A549 (cell line): ENCODE measurements at regions not wholly inside any gene's neighbourhood (a gene's known extent, or its start where the extent isn't known, plus 50 kb on each side); places are given as distances from the start of the nearest gene placed in this dataset.

Experiments used
- CEBPB ChIP-seq, 2 experiments: fragments of >200 bp in 1 of 2; sonication (Bioruptor Twin) in 1 of 2; formaldehyde crosslinking in 1 of 2; IDR thresholded peaks; 2 replicates each; pipeline ENCODE4 v1.6.1; 2012 to 2016
- MAZ ChIP-seq: fragments of 150-350 bp; IDR thresholded peaks from 2 replicates; pipeline ENCODE4 v1.6.1; 2014; ENCODE audit warnings: antibody characterized with exemption, low read depth, low read length, borderline replicate concordance
- MYC ChIP-seq: IDR thresholded peaks from 2 replicates; pipeline ENCODE4 v1.6.1; 2012; ENCODE audit warnings: mild to moderate bottlenecking, inconsistent platforms, low read length, improper control_type of control experiment, borderline replicate concordance
- RCOR1 ChIP-seq: fragments of 150-350 bp; IDR thresholded peaks from 2 replicates; pipeline ENCODE4 v1.6.1; 2014; ENCODE audit warnings: antibody characterized with exemption, low read length, low read depth
- RFX5 ChIP-seq: fragments of 450-650 bp; IDR thresholded peaks from 2 replicates; pipeline ENCODE4 v1.7.1; 2014; ENCODE audit warnings: antibody characterized with exemption, mild to moderate bottlenecking, moderate library complexity
- ZFP36 ChIP-seq: fragments of 450-650 bp; IDR thresholded peaks from 2 replicates; pipeline ENCODE4 v1.6.1; 2014; ENCODE audit warnings: borderline replicate concordance; ENCODE audit not compliant: partially characterized antibody
- TF ChIP-seq, protein P1 (sequence below): IDR thresholded peaks from 2 replicates; pipeline ENCODE4 v1.6.1; 2012; ENCODE audit warnings: low read depth, borderline replicate concordance
- TF ChIP-seq, protein P2 (sequence below): fragments of >200 bp; sonication (Bioruptor Twin); formaldehyde crosslinking; IDR thresholded peaks from 3 replicates; pipeline ENCODE4 v1.5.1; 2016
- TF ChIP-seq, protein P3 (sequence below): fragments of 200-600 bp; sonication (generic); IDR thresholded peaks from 2 replicates; pipeline ENCODE4 v1.6.1; 2016; ENCODE audit warnings: antibody characterized with exemption, mild to moderate bottlenecking, moderate library complexity

DNA sequence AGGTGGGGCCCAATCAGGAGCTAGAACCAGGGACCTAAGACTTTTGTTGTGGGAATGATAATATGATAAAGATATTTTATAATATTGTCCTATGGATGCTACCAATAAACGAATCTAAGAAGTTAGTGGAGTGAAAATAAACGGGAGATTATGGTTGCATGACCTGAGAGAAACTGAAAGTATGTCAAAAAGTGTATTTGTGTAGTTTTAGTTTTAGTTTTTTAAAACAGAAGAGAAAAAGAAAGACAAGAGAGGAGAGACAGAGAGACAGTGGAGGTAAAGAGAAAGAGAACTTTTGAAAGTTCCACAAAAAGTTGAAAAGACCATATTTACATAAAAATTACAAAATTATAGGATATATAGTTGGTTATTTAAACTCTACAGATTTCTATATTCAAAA, 64.1 kb upstream of the TMPRSS15 start:
- TF ChIP-seq RFX5 (no peak), ZFP36 (no peak), CEBPB (IDR thresholded peaks at IDR 0.05) (no peak), MAZ (no peak), RCOR1 (no peak), MYC (no peak)
- TF ChIP-seq, protein P1, sequence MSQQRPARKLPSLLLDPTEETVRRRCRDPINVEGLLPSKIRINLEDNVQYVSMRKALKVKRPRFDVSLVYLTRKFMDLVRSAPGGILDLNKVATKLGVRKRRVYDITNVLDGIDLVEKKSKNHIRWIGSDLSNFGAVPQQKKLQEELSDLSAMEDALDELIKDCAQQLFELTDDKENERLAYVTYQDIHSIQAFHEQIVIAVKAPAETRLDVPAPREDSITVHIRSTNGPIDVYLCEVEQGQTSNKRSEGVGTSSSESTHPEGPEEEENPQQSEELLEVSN: no peak
- TF ChIP-seq, protein P2, sequence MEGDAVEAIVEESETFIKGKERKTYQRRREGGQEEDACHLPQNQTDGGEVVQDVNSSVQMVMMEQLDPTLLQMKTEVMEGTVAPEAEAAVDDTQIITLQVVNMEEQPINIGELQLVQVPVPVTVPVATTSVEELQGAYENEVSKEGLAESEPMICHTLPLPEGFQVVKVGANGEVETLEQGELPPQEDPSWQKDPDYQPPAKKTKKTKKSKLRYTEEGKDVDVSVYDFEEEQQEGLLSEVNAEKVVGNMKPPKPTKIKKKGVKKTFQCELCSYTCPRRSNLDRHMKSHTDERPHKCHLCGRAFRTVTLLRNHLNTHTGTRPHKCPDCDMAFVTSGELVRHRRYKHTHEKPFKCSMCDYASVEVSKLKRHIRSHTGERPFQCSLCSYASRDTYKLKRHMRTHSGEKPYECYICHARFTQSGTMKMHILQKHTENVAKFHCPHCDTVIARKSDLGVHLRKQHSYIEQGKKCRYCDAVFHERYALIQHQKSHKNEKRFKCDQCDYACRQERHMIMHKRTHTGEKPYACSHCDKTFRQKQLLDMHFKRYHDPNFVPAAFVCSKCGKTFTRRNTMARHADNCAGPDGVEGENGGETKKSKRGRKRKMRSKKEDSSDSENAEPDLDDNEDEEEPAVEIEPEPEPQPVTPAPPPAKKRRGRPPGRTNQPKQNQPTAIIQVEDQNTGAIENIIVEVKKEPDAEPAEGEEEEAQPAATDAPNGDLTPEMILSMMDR: no peak
- TF ChIP-seq, protein P3, sequence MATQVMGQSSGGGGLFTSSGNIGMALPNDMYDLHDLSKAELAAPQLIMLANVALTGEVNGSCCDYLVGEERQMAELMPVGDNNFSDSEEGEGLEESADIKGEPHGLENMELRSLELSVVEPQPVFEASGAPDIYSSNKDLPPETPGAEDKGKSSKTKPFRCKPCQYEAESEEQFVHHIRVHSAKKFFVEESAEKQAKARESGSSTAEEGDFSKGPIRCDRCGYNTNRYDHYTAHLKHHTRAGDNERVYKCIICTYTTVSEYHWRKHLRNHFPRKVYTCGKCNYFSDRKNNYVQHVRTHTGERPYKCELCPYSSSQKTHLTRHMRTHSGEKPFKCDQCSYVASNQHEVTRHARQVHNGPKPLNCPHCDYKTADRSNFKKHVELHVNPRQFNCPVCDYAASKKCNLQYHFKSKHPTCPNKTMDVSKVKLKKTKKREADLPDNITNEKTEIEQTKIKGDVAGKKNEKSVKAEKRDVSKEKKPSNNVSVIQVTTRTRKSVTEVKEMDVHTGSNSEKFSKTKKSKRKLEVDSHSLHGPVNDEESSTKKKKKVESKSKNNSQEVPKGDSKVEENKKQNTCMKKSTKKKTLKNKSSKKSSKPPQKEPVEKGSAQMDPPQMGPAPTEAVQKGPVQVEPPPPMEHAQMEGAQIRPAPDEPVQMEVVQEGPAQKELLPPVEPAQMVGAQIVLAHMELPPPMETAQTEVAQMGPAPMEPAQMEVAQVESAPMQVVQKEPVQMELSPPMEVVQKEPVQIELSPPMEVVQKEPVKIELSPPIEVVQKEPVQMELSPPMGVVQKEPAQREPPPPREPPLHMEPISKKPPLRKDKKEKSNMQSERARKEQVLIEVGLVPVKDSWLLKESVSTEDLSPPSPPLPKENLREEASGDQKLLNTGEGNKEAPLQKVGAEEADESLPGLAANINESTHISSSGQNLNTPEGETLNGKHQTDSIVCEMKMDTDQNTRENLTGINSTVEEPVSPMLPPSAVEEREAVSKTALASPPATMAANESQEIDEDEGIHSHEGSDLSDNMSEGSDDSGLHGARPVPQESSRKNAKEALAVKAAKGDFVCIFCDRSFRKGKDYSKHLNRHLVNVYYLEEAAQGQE: no peak
